NCI-H526 (cell line): ENCODE measurements at regions not wholly inside any gene's neighbourhood (a gene's known extent, or its start where the extent isn't known, plus 50 kb on each side); places are given as distances from the start of the nearest gene placed in this dataset.
A peak's percentile ranks its signal among the peaks of the same experiment; 100 is the strongest.
"Not testable (repeated sequence)": the region's sequence is repeated elsewhere in the genome, so short reads cannot be mapped to it uniquely, and the experiment has no call there.

Experiments
- DNase-seq, 2 experiments: peaks; one replicate each; lab custom pipeline; 2025; lab: John Stamatoyannopoulos, UW

DNA sequence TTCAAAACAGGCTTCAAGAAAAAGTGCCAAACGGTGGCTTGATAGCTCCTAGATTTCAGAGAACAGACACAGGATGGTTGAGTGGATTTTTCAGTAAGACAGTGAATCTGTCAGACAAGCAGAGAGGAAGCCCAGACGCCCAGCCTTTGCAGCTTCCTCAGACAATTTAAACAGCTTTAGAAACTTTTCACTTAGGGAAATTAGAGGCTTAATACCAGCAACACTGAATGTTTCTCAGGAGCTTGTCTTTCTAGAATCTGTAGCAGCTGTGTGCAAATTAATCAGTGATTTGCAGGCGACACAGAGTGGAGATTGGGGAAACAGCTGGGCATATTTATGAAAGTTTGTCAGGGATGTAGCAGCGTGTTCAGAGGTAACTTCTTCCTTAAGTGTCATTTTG lies 362.1 kb downstream of the GALC start:
- DNase-seq: peak; percentile 37 to 66

DNA sequence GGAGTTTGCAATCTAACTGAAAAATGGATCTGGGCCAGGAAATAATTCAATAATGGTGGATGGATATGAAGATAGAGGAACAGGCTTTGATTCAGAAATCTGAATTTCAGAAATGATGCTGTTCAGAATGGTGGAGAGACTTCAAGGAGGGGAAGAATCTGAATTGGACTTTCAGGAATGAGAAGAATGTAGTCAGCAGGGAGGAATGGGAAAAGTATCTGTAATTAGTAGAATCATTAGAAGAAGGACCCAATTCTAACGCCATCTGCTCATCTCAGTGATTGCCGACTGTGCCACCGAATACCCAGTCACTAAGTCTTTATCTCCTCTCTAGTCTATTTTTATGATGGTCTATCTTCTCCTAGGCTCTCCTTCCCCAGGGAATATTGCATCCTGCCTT lies 363.2 kb downstream of the GALC start:
- peak in 1 of 2 experiments; percentile 57 for DNase-seq

GRCh38 chr14:87628780-87629179 lies 364.2 kb downstream of the GALC start:
- no peak for DNase-seq

DNA sequence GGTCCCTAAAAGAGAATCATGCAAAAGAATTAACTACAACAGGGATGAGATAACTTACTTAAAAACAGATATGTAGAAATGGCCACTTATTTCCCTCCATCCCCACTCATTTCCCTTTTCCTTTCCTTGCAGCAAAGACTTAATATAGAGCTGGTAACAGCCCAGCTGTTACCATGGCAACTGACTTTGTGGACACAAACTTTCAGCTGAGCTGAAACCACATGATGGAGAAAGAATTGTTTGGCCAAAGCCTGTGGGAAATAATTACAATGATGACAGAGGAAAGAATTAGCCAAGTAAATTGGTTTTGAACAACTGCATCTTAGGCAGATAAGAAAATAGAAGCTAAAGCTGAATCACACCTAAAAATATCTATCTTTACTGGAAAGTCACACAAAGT lies 364.9 kb downstream of the GALC start:
- DNase-seq: no peak

- no peak for DNase-seq
Observed at GRCh38 chr14:87626266-87626665, 366.7 kb downstream of the GALC start.

- DNase-seq: no peak
Observed at GRCh38 chr14:87623616-87624015, 369.4 kb downstream of the GALC start.

DNA sequence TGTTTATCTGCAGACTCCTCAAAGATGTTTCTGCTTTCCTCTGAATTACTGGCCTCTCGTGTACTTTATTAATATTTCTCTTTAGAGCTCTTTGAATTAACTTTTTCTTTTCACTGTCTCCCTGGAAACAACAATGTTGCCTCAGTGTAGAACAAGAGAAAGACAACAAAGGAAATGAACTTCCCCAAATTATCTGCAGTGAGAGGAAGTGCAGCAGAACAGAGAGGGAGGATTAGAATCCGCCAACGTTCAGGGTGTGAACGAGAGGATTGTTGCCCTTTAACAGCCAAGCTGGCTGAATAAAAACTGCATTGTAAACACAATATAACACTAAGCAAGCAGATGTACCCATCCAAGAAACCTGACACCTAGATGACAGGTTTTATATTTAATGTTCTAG lies 375.9 kb downstream of the GALC start:
- DNase-seq: no peak

DNA sequence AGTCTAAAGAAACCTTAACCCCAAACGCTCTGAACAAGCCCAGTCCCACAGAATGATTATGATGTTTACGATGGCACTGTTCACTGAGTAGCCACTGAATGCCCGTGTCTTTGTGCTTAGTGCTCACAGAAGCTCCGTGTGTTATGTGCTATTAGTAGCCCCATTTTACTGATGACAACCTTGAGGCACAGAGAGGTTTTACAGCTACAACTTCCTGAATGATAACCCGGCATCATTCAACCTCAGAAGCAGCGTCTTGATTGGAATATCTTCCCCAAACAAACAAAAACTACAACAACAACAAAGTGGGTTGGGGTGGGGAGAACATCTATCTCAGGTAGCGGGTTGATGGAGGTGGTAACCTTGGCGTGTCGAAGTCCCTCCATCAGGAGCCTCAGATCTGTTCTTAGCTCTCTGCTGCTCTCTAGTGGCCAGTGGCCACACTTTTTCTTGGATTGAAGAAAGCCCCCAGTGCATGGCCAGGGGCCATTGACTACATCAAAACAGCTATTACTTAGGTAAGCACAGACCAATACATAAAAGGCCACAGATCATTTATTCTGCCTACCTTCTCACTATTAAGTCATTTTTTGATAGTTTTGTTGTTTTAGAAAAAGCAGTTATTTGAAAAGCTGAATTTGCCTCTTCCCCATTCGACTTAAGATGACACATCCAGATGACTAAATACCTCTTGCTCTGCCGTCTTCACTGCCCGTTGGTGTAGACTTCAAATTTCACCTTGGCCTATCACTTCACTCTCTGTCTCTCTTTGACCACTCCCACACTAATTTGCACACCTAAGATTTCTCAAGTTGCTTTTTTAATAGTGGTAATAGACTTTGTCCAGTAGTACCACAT lies 376.9 kb downstream of the GALC start:
- peak; percentile 51 to 88 for DNase-seq

DNA sequence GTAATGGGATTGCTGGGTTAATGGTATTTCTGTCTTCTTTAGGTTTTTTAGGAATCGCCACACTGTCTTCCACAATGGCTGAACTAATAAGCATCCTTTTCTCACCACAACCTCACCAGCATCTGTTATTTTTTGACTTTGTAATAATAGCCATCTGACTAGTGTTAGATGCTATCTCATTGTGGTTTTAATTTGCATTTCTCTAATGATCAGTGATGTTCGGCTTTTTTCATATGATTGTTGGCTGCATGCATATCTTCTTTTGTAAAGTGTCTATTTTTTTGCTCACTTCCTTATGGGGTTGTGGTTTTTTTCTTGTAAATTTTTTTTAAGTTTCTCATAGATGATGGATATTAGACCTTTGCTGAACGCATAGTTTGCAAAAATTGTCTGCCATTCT lies 377.9 kb downstream of the GALC start:
- DNase-seq: peak in 1 of 2 experiments; percentile 47

DNA sequence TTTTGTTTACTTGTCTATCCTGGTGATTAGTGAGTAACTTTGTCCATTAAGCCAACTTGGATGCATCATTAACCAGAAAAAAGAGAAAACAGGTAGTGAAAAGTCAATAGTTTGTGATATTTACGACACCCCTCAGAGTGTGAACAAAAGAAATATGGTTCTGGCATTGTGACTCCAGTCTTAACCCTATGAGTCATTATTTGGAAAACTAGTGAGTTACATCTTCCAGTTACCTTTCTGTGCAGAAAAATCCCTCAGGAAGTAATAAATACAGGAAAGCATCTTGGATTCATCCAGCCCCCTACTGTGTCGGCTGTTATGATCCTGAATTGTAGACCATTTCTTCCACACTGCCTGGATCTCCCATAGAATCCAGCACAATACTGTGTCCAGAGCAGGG lies 379.1 kb downstream of the GALC start:
- DNase-seq: no peak

DNA sequence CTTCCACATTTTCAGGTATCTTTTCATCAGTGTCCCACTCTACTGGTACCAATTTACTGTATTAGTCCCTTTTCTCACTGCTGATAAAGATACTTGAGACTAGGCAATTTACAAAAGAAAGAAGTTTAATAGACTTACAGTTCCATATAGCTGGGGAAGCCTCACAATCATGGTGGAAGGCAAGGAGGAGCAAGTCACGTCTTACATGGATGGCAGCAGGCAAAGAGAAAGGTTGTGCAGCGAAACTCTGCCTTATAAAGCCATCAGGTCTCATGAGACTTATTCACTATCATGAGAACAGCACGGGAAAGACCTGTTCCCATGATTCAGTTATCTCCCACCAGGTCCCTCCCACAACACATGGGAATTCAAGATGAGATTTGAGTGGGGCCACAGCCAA lies 385.9 kb downstream of the GALC start:
- DNase-seq: not testable (repeated sequence)

- DNase-seq: no peak
Observed at GRCh38 chr14:87601036-87601435, 391.9 kb downstream of the GALC start.

GRCh38 chr14:87600240-87600639 lies 392.7 kb downstream of the GALC start:
- DNase-seq: no peak

GRCh38 chr14:87581298-87581697 lies 411.7 kb downstream of the GALC start:
- DNase-seq: no peak

DNA sequence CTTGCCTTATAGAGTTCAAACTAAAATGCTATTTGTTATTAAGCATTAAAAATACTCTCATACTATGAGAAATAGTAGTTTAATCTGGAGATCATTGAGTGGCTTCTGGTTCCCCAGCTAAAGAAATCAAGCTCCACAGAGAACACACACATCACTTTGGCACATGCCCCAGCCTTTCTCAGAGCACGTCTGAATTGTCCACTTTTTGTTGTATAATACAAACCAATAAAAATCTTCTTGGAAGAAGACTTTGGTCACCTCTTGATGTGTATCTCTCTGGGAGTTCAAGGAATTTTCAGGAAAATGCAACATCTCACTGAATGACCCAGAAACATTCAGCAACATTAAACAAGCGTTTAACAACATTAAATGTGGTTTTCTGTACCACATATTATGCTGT lies 413.9 kb downstream of the GALC start:
- no peak for DNase-seq

- no peak for DNase-seq
Observed at GRCh38 chr14:87575378-87575777, 417.6 kb downstream of the GALC start.

- DNase-seq: no peak
Observed at GRCh38 chr14:87573591-87573990, 419.4 kb downstream of the GALC start.

- DNase-seq: peak in 1 of 2 experiments; percentile 25
Observed at GRCh38 chr14:87567618-87568295, 425.2 kb downstream of the GALC start.

GRCh38 chr14:87566991-87567390 lies 426.0 kb downstream of the GALC start:
- no peak for DNase-seq

DNA sequence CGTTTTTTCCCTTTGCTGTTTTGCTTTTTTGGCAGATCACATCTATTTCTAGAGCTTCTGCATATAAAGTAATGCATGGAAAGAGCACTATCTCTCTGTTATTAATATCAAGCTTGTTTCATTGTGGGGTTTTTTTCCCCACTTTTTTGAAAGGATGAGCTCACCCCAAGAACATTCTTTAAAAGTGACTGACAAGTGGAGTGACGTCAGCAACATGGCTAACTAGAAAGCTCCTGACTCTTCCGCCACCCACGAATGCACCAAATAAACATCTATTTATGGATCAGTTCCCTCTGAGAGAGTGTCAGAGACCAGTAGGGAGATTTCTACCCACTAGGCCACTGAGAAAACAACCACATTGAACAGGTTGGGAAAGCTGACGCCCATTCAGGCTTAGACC lies 445.4 kb downstream of the GALC start:
- DNase-seq: no peak

DNA sequence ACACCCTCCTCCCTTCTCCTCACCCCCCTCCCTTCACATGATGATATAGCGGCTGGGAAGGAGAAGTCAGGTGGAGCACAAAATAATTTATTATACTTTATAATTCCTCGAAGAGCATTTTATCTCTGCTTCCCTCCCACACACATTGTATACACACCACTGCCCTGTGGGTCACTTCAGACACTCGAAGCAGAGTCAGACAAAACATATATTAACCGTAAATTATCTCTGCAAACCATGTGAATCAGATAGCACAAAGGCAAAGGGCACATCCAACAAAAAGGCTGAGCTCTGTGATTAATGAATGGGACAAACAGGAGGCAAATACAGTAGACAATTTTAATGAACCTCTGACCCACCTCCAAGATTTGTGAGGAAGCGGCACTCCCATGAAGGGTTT lies 450.7 kb downstream of the GALC start:
- no peak for DNase-seq

DNA sequence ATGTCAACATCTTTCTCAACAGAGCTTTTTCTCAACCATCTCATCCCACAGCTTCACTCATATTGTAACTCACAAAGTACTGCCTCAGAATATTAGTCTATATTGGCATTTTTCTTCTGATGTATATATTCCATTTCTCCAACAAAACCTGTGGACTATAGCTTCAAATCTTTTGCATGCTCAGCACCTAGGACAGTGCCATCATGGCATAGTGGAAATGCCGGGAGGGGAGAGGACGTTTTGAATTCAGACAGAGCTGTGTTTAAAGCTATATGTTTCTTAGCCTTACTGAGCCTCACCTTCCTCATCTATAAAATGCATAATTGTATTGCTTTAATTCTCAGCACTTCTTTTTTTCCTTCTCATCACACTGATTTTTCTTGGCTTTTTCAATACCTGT lies 452.6 kb downstream of the GALC start:
- no peak for DNase-seq

GRCh38 chr14:87529081-87529480 lies 463.9 kb downstream of the GALC start:
- peak in 1 of 2 experiments; percentile 8 for DNase-seq
